OCI-LY3 (cell line): ENCODE measurements at regions not wholly inside any gene's neighbourhood (a gene's known extent, or its start where the extent isn't known, plus 50 kb on each side); places are given as distances from the start of the nearest gene placed in this dataset.

Source experiments
- H2AFZ ChIP-seq: fragments of 200-600, 300-600 bp; shearing (Covaris generic); 2 replicates; pipeline ENCODE4 v1.6.0; 2014; ENCODE audit warnings: antibody characterized with exemption, low read depth, low read length
- H3K27ac ChIP-seq: fragments of 200-600, 300-600 bp; sonication (generic); 2 replicates; pipeline ENCODE4 v1.5.1; 2014; ENCODE audit warnings: mild to moderate bottlenecking, low read length, moderate library complexity, mixed read lengths
- H3K27me3 ChIP-seq: fragments of 200-600, 300-600 bp; sonication (generic); 2 replicates; pipeline ENCODE4 v1.6.1; 2014; ENCODE audit warnings: low read depth, low read length, mixed read lengths
- H3K36me3 ChIP-seq: fragments of 200-600, 300-600 bp; sonication (generic); replicated peaks from 2 replicates; pipeline ENCODE3; 2014; ENCODE audit warnings: low read depth, low read length, mixed read lengths
- H3K4me1 ChIP-seq: fragments of 300-600, 200-600 bp; sonication (generic); 2 replicates; pipeline ENCODE4 v1.6.1; 2014; ENCODE audit warnings: low read length, mixed read lengths
- H3K4me2 ChIP-seq: fragments of 200-600, 300-600 bp; sonication (generic); 2 replicates; pipeline ENCODE4 v1.6.1; 2014; ENCODE audit warnings: low read length, mixed read lengths
- H3K4me3 ChIP-seq: fragments of 300-600, 200-600 bp; sonication (generic); 2 replicates; pipeline ENCODE4 v1.5.1; 2014; ENCODE audit warnings: antibody characterized with exemption, mild to moderate bottlenecking, low read length, moderate library complexity
- H3K79me2 ChIP-seq: fragments of 300-600, 200-600 bp; shearing (Covaris generic); 2 replicates; pipeline ENCODE4 v1.6.1; 2014; ENCODE audit warnings: mild to moderate bottlenecking, low read length, mixed read lengths
- H3K9ac ChIP-seq: fragments of 300-600, 200-600 bp; shearing (Covaris generic); 2 replicates; pipeline ENCODE4 v1.6.0; 2014; ENCODE audit warnings: mild to moderate bottlenecking, low read length, moderate library complexity
- H3K9me3 ChIP-seq: fragments of 200-600, 300-600 bp; shearing (Covaris generic); 2 replicates; pipeline ENCODE4 v1.6.1; 2014; ENCODE audit warnings: low read length, mixed read lengths; ENCODE audit not compliant: insufficient read depth
- H4K20me1 ChIP-seq: fragments of 200-600, 300-600 bp; sonication (generic); 2 replicates; pipeline ENCODE4 v1.6.1; 2016; ENCODE audit warnings: low read length, mixed read lengths; ENCODE audit not compliant: insufficient read depth
- EZH2phosphoT487 ChIP-seq: fragments of 200-600 bp; shearing (Covaris generic); IDR thresholded peaks from 2 replicates; pipeline ENCODE4 v1.6.1; 2018; ENCODE audit warnings: antibody characterized with exemption, mixed run types, low read depth
- TF ChIP-seq, protein P1 (sequence below): fragments of 200-600, 300-600 bp; sonication (generic); IDR thresholded peaks from 2 replicates; pipeline ENCODE4 v1.5.1; 2014; ENCODE audit warnings: antibody characterized with exemption, low read length, low read depth

DNA sequence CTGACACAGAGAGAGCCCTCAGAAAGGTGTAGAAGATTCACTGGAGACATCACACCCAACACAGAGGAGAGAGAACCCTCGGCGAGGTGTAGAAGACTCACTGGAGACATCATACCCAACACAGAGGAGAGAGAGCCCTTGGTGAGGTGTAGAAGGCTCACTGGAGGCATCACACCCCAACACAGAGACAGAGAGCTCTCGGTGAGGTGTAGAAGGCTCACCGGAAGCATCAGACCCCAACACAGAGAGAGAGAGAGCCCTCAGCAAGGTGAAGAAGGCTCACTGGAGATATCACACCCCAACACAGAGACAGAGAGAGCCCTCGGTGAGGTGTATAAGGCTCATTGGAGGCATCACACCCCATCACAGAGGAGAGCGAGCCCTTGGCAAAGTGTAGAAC is 826.5 kb downstream of the UQCRFS1 start:
- no peaks in the 10 kb centered on the region for H3K79me2 ChIP-seq
- no peak overlapping the region for H2AFZ ChIP-seq
- peaks cover 17% of the 10 kb centered on the region; the same call in 1 of the 2 replicates for H3K27me3 ChIP-seq
- H4K20me1 ChIP-seq = no peaks in the 10 kb centered on the region
- no peak overlapping the region for H3K4me2 ChIP-seq
- no peak overlapping the region for H3K4me3 ChIP-seq
- H3K4me1 ChIP-seq = no peaks in the 10 kb centered on the region
- no peak for TF ChIP-seq EZH2phosphoT487
- TF ChIP-seq, protein P1, sequence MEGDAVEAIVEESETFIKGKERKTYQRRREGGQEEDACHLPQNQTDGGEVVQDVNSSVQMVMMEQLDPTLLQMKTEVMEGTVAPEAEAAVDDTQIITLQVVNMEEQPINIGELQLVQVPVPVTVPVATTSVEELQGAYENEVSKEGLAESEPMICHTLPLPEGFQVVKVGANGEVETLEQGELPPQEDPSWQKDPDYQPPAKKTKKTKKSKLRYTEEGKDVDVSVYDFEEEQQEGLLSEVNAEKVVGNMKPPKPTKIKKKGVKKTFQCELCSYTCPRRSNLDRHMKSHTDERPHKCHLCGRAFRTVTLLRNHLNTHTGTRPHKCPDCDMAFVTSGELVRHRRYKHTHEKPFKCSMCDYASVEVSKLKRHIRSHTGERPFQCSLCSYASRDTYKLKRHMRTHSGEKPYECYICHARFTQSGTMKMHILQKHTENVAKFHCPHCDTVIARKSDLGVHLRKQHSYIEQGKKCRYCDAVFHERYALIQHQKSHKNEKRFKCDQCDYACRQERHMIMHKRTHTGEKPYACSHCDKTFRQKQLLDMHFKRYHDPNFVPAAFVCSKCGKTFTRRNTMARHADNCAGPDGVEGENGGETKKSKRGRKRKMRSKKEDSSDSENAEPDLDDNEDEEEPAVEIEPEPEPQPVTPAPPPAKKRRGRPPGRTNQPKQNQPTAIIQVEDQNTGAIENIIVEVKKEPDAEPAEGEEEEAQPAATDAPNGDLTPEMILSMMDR = no peak
- no peak overlapping the region for H3K27ac ChIP-seq
- H3K9ac ChIP-seq = no peak overlapping the region
- no peaks in the 10 kb centered on the region for H3K36me3 ChIP-seq
- H3K9me3 ChIP-seq = no peaks in the 10 kb centered on the region

DNA sequence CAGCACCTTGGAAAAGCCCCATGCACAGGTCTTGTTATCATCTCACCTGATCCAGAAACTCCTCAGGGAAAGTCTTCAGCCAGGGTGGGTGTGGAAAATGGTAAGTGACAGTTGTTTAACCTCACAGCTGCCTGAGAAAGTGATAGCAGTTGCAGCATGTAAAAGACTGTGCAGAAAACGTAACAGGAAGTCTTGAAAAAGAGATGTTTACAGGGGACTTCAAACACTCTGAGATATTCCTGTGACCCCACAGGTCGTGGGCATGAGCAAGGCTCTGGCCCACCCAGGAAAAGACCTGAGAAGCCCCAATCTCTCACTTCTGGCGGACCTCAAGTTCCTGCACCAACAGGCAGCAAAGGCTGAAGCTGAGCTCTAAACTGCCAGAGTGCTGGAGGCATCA is 826.9 kb downstream of the UQCRFS1 start:
- Histone ChIP-seq H3K36me3 (no peaks in the 10 kb centered on the region), H2AFZ (no peak overlapping the region), H3K9me3 (no peaks in the 10 kb centered on the region), H3K9ac (no peak overlapping the region), H4K20me1 (no peaks in the 10 kb centered on the region), H3K79me2 (no peaks in the 10 kb centered on the region), H3K4me3 (no peak overlapping the region), H3K27ac (no peak overlapping the region), H3K4me1 (no peaks in the 10 kb centered on the region), H3K4me2 (no peak overlapping the region), H3K27me3 (peaks cover 17% of the 10 kb centered on the region; the same call in 1 of the 2 replicates)
- TF ChIP-seq, protein P1 = no peak
- TF ChIP-seq EZH2phosphoT487 = no peak

DNA sequence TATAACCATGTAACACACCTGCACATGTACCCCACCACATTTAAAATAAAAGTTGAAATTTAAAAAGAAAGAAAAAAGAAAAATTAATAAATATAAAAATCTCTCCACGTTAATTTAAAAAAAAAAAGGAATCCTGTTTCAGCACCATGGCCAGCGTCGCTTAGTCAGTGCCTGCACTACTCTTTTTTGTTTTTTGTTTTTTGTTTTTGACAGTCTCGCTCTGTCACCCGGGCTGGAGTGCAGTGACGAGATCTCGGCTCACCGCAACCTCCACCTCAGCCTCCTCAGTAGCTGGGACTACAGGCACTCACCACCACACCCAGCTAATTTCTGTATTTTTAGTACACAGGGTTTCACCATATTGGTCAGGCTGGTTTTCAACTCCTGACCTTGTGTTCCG is 835.9 kb downstream of the UQCRFS1 start:
- Histone ChIP-seq H3K79me2 (no peaks in the 10 kb centered on the region), H3K27ac (no peak overlapping the region), H3K9ac (no peak overlapping the region), H3K9me3 (no peaks in the 10 kb centered on the region), H2AFZ (no peak overlapping the region), H4K20me1 (no peaks in the 10 kb centered on the region), H3K4me2 (no peak overlapping the region), H3K36me3 (no peaks in the 10 kb centered on the region), H3K27me3 (peaks cover 19% of the 10 kb centered on the region; the same call in 1 of the 2 replicates), H3K4me3 (no peak overlapping the region), H3K4me1 (no peaks in the 10 kb centered on the region)
- TF ChIP-seq, protein P1 = no peak
- TF ChIP-seq EZH2phosphoT487 = no peak

DNA sequence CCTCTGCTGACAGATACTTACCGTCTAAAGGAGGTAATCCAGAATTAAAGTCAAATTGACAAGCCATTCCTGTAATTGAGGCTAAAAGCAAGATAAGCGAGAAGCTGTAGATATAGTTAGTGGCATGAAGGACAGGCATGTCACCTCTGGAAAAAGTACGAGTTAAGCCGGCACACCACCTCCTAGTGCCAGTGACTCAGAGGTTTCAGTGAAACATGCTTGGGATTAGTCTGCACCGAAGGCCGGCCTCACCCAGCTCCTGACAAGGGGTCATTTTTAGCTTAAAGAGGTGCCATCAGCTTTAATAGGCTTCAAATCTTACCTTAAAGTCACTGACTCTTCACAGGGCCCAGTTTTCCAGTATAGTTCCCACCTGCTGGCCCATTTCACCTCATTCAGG is 838.0 kb downstream of the UQCRFS1 start:
- H3K4me2 ChIP-seq = no peak overlapping the region
- peaks cover 22% of the 10 kb centered on the region; the same call in 1 of the 2 replicates for H3K27me3 ChIP-seq
- no peaks in the 10 kb centered on the region for H3K36me3 ChIP-seq
- H4K20me1 ChIP-seq = no peaks in the 10 kb centered on the region
- no peak overlapping the region for H2AFZ ChIP-seq
- no peaks in the 10 kb centered on the region for H3K4me1 ChIP-seq
- TF ChIP-seq, protein P1 = no peak
- TF ChIP-seq EZH2phosphoT487 = no peak
- H3K79me2 ChIP-seq = no peaks in the 10 kb centered on the region
- no peak overlapping the region for H3K27ac ChIP-seq
- H3K9me3 ChIP-seq = no peaks in the 10 kb centered on the region
- no peak overlapping the region for H3K4me3 ChIP-seq
- H3K9ac ChIP-seq = no peak overlapping the region
